Keratinocyte (primary cell): ENCODE measurements at regions not wholly inside any gene's neighbourhood (a gene's known extent, or its start where the extent isn't known, plus 50 kb on each side); places are given as distances from the start of the nearest gene placed in this dataset.

Experiments
- DNase-seq: peaks from one replicate; pipeline ENCODE4 v3.0.0-alpha.2; 2011; ENCODE audit warnings: low read depth, missing footprints, low spot score
- FAIRE-seq: peaks from 2 replicates; lab custom pipeline; 2011; peaks lifted over from hg19 to GRCh38; lab: Jason Lieb, UNC
- H2AFZ ChIP-seq: 2 replicates; pipeline ENCODE4 v1.6.0; 2012; ENCODE audit warnings: low read length, control low read depth, inconsistent platforms; ENCODE audit not compliant: control insufficient read depth
- H3K27ac ChIP-seq: 2 replicates; pipeline ENCODE4 v1.5.1; 2011; ENCODE audit warnings: low read length; ENCODE audit not compliant: control insufficient read depth, insufficient read depth
- H3K27me3 ChIP-seq: 3 replicates; pipeline ENCODE4 v1.6.0; 2011; ENCODE audit warnings: low read length; ENCODE audit not compliant: control insufficient read depth, insufficient read depth; ENCODE audit errors: extremely low read depth
- H3K36me3 ChIP-seq, 2 experiments: 2 replicates in 1 of 2; 3 replicates in 1 of 2; pipeline ENCODE4 v1.5.1; 2011; ENCODE audit warnings: low read length in 2 of 2, mild to moderate bottlenecking in 1 of 2; ENCODE audit not compliant: control insufficient read depth in 2 of 2, insufficient read depth in 2 of 2; ENCODE audit errors: extremely low read depth in 1 of 2
- H3K4me1 ChIP-seq: 3 replicates; pipeline ENCODE4 v1.5.1; 2011; ENCODE audit warnings: low read length; ENCODE audit not compliant: control insufficient read depth, insufficient read depth; ENCODE audit errors: extremely low read depth
- H3K4me2 ChIP-seq: 3 replicates; pipeline ENCODE4 v1.6.0; 2011; ENCODE audit warnings: low read depth, low read length; ENCODE audit not compliant: control insufficient read depth, insufficient read depth; ENCODE audit errors: extremely low read depth
- H3K4me3 ChIP-seq, 3 experiments: fragments of 200-600 bp in 1 of 3; sonication (generic) in 1 of 3; 2 replicates in 2 of 3; 3 replicates in 1 of 3; pipeline ENCODE4 v1.5.1; 2011 to 2016; ENCODE audit warnings: low read length in 3 of 3, mild to moderate bottlenecking in 3 of 3, control low read depth in 2 of 3, inconsistent platforms in 1 of 3, low read depth in 1 of 3, mixed read lengths in 1 of 3, mixed run types in 1 of 3, moderate library complexity in 1 of 3; ENCODE audit not compliant: control insufficient read depth in 2 of 3, insufficient read depth in 2 of 3; ENCODE audit errors: extremely low read depth in 1 of 3
- H3K79me2 ChIP-seq: 2 replicates; pipeline ENCODE4 v1.6.0; 2012; ENCODE audit warnings: low read length; ENCODE audit not compliant: control insufficient read depth, insufficient read depth
- H3K9ac ChIP-seq: 3 replicates; pipeline ENCODE4 v1.6.0; 2011; ENCODE audit warnings: low read length; ENCODE audit not compliant: control insufficient read depth, insufficient read depth; ENCODE audit errors: extremely low read depth
- H3K9me1 ChIP-seq: 3 replicates; pipeline ENCODE4 v1.6.0; 2011; ENCODE audit warnings: low read length; ENCODE audit not compliant: control insufficient read depth, insufficient read depth; ENCODE audit errors: extremely low read depth
- H3K9me3 ChIP-seq: 2 replicates; pipeline ENCODE4 v1.5.1; 2012; ENCODE audit warnings: low read depth, low read length; ENCODE audit not compliant: control insufficient read depth
- H4K20me1 ChIP-seq: 3 replicates; pipeline ENCODE4 v1.6.0; 2011; ENCODE audit warnings: low read length; ENCODE audit not compliant: control insufficient read depth, insufficient read depth; ENCODE audit errors: extremely low read depth
- CTCF ChIP-seq, 3 experiments: IDR thresholded peaks in 1 of 3; conservative IDR thresholded peaks in 1 of 3; optimal IDR thresholded peaks in 1 of 3; 2 replicates in 2 of 3; 3 replicates in 1 of 3; pipeline versions ENCODE3 to v1.5.1; 2011; ENCODE audit warnings: low read length in 3 of 3, mild to moderate bottlenecking in 3 of 3, moderate library complexity in 2 of 3, control low read depth in 1 of 3, inconsistent platforms in 1 of 3; ENCODE audit not compliant: insufficient read depth in 2 of 3; ENCODE audit errors: extremely low read depth in 1 of 3
- EZH2 ChIP-seq: IDR thresholded peaks from one replicate; pipeline ENCODE4 v1.6.1; 2012; ENCODE audit warnings: inconsistent platforms, mild to moderate bottlenecking, low read length, moderate library complexity
- dilution Hi-C: fragments of 300-500 bp; cut with MboI; formaldehyde crosslinking; loops from one replicate; pipeline ENCODE4 v1.7.0; 2020; ENCODE audit warnings: low sequenced_read_pairs; ENCODE audit not compliant: extremely low pct_ligation_motif_present

GRCh38 chr17:33858682-33859081, 396.4 kb upstream of the CCL2 start:
- Histone ChIP-seq H3K9me1 (no peaks in the 10 kb centered on the region), H2AFZ (no peak overlapping the region), H3K4me1 (no peaks in the 10 kb centered on the region), H3K27me3 (no peaks in the 10 kb centered on the region), H3K4me2 (no peak overlapping the region), H3K9me3 (no peaks in the 10 kb centered on the region), H3K79me2 (no peaks in the 10 kb centered on the region), H4K20me1 (no peaks in the 10 kb centered on the region), H3K36me3 (no peaks in the 10 kb centered on the region), H3K27ac (no peak overlapping the region), H3K9ac (no peak overlapping the region), H3K4me3 (no peak overlapping the region)
- no peak for FAIRE-seq
- no peak for DNase-seq
- dilution Hi-C loops, result no loop called here
- TF ChIP-seq CTCF (optimal IDR thresholded peaks at IDR 0.05 in 1 of 3, IDR thresholded peaks at IDR 0.05 in 1 of 3, conservative IDR thresholded peaks at IDR 0.05 in 1 of 3; ENCODE audit: extremely low read depth in 1 of 3, insufficient read depth in 2 of 3, low read length in 3 of 3), result peak in 1 of 3 experiments; percentile 23
- TF ChIP-seq EZH2, result no peak

GRCh38 chr17:33862772-33863602, 392.1 kb upstream of the CCL2 start:
- DNase-seq (no peak), FAIRE-seq (no peak)
- Histone ChIP-seq H3K9ac (no peak overlapping the region), H4K20me1 (no peaks in the 10 kb centered on the region), H3K9me3 (no peaks in the 10 kb centered on the region), H3K36me3 (no peaks in the 10 kb centered on the region), H3K27ac (no peak overlapping the region), H3K79me2 (no peaks in the 10 kb centered on the region), H3K4me2 (no peak overlapping the region), H2AFZ (no peak overlapping the region), H3K9me1 (no peaks in the 10 kb centered on the region), H3K4me1 (no peaks in the 10 kb centered on the region), H3K4me3 (no peak overlapping the region), H3K27me3 (no peaks in the 10 kb centered on the region)
- TF ChIP-seq CTCF (optimal IDR thresholded peaks at IDR 0.05 in 1 of 3, IDR thresholded peaks at IDR 0.05 in 1 of 3, conservative IDR thresholded peaks at IDR 0.05 in 1 of 3; ENCODE audit: extremely low read depth in 1 of 3, insufficient read depth in 2 of 3, low read length in 3 of 3) (no peak), EZH2 (no peak)
- dilution Hi-C loops, result no loop called here
